GM21723 (cell line): ENCODE measurements at regions not wholly inside any gene's neighbourhood (a gene's known extent, or its start where the extent isn't known, plus 50 kb on each side); places are given as distances from the start of the nearest gene placed in this dataset.
"Not testable (repeated sequence)": the region's sequence is repeated elsewhere in the genome, so short reads cannot be mapped to it uniquely, and the experiment has no call there.

Experiments used
- ATAC-seq: cut with Tn5 transposase; IDR thresholded peaks from one replicate; pipeline ENCODE4 v1.9.1; 2021; ENCODE audit warnings: mild to moderate bottlenecking, moderate library complexity; ENCODE audit not compliant: unreplicated experiment

- no peak for ATAC-seq
Observed at GRCh38 chr13:55777612-55778011, 1363.1 kb upstream of the PRR20A start.

- ATAC-seq = no peak
Observed at GRCh38 chr13:55783841-55784240, 1356.9 kb upstream of the PRR20A start.

- ATAC-seq = no peak
Observed at GRCh38 chr13:55788548-55788947, 1352.2 kb upstream of the PRR20A start.

- ATAC-seq = no peak
Observed at GRCh38 chr13:55792544-55793193, 1348.0 kb upstream of the PRR20A start.

DNA sequence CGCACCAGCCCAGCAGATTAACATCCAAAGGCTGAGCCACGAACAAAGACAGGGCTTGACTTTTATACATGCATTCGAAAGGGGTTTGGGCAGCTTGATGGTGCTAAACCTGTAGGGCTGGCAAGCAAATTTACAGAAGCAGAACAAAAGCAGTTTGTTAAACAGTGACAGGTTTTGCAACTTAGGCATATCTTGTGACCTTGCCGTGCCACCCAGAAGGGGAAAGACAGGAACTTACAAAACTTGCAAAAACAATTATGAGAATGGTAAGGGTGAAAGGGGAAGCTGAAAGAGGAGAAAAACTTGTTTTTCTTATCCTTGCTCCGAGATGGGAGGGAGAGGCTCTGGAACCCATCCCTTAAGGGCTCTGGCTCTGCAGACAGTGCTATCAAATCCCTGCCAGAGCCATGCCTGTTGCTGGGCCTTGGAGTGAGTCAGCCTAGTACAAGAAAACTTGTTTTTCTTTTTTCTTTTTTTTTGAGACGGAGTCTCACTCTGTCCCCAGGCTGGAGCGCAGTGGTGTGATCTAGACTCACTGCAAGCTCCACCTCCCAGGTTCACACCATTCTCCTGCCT lies 1325.2 kb upstream of the PRR20A start:
- ATAC-seq = no peak

DNA sequence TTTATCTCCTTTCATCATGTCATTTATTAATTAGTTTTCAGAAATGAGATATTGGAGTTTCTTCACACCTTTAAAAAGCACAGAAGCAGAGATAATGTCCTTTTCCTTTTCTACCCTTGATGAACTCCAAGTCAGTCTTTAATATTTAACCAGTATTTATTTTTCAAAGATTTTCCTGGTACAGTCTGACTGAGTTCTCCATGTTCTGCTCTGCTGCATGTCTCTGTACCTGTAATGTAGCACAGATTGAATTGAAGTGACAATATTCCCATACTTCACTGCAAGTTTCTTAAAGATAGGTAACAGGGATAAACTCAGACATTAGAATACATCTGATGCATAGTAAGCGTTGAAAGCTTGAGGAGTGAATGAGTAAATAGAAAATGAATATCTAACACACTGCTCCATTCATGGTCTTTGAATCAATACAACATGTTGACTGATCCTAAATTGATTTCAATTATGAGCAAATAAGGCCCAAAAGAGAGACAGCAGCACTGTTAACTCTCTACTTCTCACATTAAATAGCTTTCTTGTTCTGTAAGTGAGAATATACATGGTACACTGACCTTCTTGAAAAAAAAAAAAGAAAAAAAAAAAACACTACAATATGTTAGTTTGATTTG lies 1323.6 kb upstream of the PRR20A start:
- ATAC-seq = no peak

DNA sequence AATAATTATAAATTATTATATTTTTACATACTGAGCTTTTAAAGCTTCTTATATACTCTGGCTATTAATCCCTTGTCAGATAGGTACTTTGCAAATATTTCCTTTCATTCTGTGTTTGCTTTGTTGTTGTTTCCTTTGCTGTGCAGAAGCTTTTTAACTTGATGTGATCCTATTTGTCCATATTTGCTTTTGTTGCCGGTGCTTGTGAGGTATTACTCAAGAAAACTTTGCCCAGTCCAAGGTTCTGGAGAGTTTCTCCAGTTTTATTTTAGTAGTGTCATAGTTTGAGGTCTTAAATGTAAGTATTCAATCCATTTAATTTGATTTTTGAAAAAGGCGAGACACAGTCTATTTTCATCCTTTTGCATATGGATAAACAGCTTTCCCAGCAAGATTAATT lies 1319.9 kb upstream of the PRR20A start:
- no peak for ATAC-seq

DNA sequence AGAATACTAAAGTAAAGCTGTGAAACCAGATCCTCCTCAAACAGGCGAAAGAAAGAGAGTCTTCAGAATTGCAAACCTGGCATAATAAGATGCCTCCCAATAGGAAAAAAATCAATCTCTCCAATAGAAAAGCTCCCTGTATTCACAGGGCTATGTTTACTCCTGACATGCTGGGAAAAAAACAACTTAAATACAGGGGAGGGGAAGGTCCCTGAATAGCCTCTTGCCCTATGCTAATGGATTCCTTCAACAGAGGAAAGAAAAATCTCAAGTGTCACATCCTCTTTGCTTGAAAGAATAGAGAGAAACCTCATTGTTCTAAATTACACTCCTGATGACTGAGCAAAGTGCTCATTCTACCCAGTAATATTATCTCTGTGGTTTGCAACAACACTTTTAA lies 1271.1 kb upstream of the PRR20A start:
- ATAC-seq = no peak

DNA sequence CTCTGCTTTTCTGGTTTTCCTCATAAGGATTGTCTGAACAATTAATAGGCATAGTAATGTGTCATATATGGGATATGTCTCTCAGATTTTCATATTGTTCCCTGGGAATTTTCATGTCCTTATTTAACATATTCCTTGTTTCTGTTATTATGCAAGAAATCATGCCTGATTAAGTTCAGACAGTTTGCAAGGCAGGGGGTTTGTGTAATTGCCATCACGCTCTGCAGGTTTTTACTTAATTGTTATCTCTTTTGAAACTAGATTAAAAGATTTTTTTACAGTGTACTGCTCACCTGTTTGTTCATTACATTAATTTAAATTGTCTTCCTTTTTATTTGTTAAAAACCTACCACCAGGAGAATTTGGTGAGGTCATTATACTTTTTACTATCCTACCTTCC lies 1253.2 kb upstream of the PRR20A start:
- no peak for ATAC-seq

DNA sequence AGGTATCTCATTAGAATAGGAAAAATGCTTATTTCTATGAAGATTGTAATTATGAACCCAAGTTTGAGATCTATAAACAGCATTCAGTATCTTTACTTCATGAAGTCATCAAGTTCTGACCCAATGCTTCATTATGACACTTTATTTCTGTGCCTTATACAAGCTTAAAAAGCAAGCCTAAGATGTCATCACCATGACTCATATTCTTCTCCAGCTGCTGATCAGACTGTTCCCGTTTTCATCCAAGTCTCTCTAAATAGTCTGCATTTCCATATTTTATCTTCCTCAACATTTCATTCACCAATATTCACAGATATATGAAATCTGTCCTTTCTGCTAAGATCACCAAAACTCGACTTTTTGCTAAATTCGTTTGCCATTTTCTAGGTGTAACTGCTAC lies 1247.2 kb upstream of the PRR20A start:
- no peak for ATAC-seq

DNA sequence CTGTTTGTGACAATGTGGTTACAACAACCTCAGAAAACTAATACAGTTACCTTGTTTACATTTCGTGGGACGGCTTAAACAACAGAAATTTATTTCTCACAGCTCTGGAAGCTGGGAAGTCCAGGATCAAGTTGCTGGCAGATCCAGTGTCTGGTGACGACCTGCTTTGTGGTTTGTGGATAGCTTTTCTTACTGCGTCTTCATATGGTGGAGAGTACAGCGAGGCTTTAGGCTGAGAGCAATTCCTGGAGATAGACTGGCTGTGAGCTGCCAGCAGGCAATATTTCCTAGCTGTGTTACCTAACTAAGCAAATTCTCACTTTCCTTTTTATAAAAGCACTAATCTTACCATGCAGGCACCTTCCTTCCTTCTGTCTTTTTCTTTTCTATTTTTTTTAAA lies 1203.5 kb upstream of the PRR20A start:
- no peak for ATAC-seq

DNA sequence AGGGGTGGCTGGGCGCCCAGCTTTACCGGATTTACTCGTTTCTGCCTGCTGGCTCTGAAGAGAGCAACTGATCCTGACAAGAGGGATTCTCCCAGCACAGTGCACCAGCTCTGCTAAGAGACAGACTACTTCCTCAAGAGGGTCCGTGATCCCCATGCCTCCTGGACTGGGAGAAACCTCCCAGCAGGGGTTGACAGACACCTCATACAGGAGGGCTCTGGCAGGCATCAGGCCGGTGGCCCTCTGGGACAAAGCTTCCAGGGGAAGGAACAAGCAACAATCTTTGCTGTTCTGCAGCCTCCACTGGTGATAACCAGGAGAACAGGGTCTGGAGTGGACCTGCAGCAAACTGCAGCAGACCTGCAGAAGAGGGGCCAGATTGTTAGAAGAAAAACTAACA lies 1192.5 kb upstream of the PRR20A start:
- ATAC-seq = no peak

DNA sequence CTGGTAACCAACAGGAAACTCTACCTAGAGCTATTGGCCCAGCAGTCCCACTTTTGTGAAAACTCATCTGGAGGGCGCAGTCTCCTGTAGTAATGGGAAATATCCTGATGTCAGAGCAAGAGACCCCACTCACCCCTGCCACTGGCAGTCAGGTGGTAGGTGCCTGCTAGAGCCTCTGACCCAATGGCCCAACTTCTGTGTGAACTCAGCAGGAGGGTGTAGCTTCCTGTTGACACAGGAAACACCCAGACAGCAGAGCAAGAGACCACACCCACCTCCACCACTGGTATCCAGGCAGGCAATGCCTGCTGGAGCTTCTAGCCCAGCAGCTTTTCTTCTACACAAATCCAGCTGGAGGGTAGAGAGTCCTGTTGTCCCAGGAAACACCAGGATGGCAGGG lies 1176.8 kb upstream of the PRR20A start:
- ATAC-seq = no peak

DNA sequence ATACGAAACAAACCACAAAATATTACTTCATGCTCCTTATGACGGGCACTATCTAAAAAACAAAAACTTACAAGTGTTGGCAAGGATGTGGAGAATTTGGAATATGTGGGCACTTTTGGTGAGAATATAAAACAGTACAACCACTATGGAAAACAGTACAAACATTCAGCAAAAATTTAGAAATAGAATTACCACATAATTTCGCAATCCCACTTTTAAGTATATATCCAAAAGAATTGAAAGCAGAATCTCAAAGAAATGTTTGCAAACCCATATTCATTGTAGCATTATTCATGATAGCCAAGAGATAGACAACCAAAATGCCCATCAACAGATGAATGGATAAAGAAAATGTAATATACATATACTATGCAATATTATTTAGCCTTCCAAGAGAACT lies 1173.7 kb upstream of the PRR20A start:
- no peak for ATAC-seq

DNA sequence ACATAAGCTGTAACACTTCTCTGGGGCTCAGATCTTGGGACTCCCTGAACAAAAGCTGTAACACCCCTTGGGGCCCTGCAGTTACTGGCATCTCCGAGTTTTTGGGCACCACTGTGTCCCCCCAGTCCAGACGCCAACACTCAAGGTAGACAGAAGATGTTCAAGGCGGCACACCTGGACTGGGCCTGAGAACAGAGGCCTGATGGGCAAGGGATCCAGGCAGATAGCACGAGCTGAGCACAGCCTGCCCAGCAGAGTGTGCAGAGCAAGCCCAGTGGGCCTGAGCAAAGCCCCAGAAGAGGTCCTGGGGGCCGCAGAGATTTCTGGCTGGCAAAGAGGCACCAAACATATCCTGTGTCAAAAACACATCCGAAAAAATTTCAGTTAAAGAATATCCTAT lies 1163.3 kb upstream of the PRR20A start:
- ATAC-seq = no peak

GRCh38 chr13:55981381-55981780 lies 1159.3 kb upstream of the PRR20A start:
- no peak for ATAC-seq

DNA sequence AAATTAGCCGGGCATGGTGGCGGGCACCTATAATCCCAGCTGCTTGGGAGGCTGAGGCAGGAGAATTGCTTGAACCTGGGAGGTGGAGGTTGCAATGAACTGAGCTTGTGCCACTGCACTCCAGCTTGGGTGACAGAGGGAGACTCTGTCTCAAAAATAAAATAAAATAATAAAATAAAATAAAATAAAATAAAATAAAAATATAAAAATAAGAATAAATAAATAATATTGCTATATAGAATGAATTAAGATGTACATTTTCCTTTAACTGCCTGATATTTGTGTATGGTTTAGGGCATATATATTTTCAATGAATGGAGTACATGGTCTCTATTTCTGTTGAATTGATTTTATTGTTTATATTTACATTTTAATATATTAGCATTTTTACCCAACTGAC lies 1156.7 kb upstream of the PRR20A start:
- ATAC-seq = not testable (repeated sequence)

GRCh38 chr13:55990631-55991030 lies 1150.1 kb upstream of the PRR20A start:
- no peak for ATAC-seq

GRCh38 chr13:55991666-55992065 lies 1149.1 kb upstream of the PRR20A start:
- no peak for ATAC-seq

DNA sequence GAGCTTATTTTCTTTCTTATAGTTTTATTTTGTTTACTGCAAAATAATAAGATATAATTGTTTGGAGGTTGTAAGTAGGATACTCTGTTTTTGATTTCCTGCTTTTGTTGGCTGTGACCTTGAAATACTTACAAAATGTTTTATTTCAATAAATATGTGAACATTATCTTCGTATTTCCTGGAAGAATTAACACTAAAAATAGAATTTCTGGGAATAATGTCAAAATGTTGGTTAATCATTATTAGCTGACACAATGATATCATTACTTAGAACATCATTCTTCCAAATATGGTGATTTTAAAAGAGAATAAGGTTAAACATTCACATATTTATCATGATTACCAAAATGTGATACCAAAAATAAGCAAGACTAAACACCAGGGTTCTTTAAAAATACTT lies 1148.6 kb upstream of the PRR20A start:
- no peak for ATAC-seq

- no peak for ATAC-seq
Observed at GRCh38 chr13:55999709-56000108, 1141.0 kb upstream of the PRR20A start.

- no peak for ATAC-seq
Observed at GRCh38 chr13:56009418-56009817, 1131.3 kb upstream of the PRR20A start.

GRCh38 chr13:56012644-56013043 lies 1128.1 kb upstream of the PRR20A start:
- ATAC-seq = no peak
